Peyer's patch (tissue), 4 donors: ENCODE measurements at regions not wholly inside any gene's neighbourhood (a gene's known extent, or its start where the extent isn't known, plus 50 kb on each side); places are given as distances from the start of the nearest gene placed in this dataset.
A peak's percentile ranks its signal among the peaks of the same experiment; 100 is the strongest.

ENCODE experiments used
- CTCF ChIP-seq, 6 experiments: fragments of 450-650 bp in 4 of 6; fragments of 200-600 bp in 2 of 6; sonication (generic) in 1 of 6; IDR thresholded peaks; one replicate each; pipeline ENCODE4 v1.5.1; 2017 to 2019; ENCODE audit warnings: antibody characterized with exemption in 6 of 6, mild to moderate bottlenecking in 3 of 6, moderate library complexity in 1 of 6
- POLR2A ChIP-seq, 2 donors: fragments of 450-650 bp; IDR thresholded peaks; one replicate each; pipeline ENCODE4 v1.5.1; 2017; ENCODE audit warnings: antibody characterized with exemption in 2 of 2, mild to moderate bottlenecking in 2 of 2, moderate library complexity in 2 of 2

GRCh38 chr15:31439328-31439727 is 112.7 kb downstream of the KLF13 start:
- TF ChIP-seq CTCF (IDR thresholded peaks at IDR 0.05): peak in 4 of 6 experiments; percentile 31 to 71 (median 60)
- TF ChIP-seq POLR2A (IDR thresholded peaks at IDR 0.05): no peak
